ENCODE measurements at regions not wholly inside any gene's neighbourhood (a gene's known extent, or its start where the extent isn't known, plus 50 kb on each side); places are given as distances from the start of the nearest gene placed in this dataset.

- no peak overlapping the region for H3K4me3 ChIP-seq (ENCODE audit: low read depth, low read length)
- H3K4me1 ChIP-seq (ENCODE audit: control insufficient read depth, insufficient read depth, low read length, poor library complexity, severe bottlenecking), result no peaks in the 10 kb centered on the region
- H3K27ac Mint-ChIP-seq, result no peak overlapping the region
- no peaks in the 10 kb centered on the region for H3K36me3 Mint-ChIP-seq
- H3K4me3 Mint-ChIP-seq, result no peak overlapping the region
- H3K27me3 Mint-ChIP-seq, result peaks cover 5% of the 10 kb centered on the region
- peaks cover 0 to 1% (median 0%) of the 10 kb centered on the region in 7 donors for H3K9me3 Mint-ChIP-seq
- ATAC-seq (ENCODE audit: low read depth in 2 of 2), result no peak
- no peaks in the 10 kb centered on the region for H3K36me3 ChIP-seq (ENCODE audit: control insufficient read depth, insufficient read depth, low read length)
- no peak overlapping the region for H3K27ac ChIP-seq (ENCODE audit: insufficient read depth, low read length, poor library complexity, severe bottlenecking)
- no peak for DNase-seq
- no peaks in the 10 kb centered on the region for H3K4me1 Mint-ChIP-seq
- no peaks in the 10 kb centered on the region for H3K9me3 ChIP-seq (ENCODE audit: control insufficient read depth in 2 of 2, low read length in 2 of 2)
- H3K27me3 ChIP-seq (ENCODE audit: control insufficient read depth, insufficient read depth, low read length), result peaks cover 4% of the 10 kb centered on the region
Measured at GRCh38 chr5:36435516-36435915, 133.8 kb upstream of the RANBP3L start.

- no peaks in the 10 kb centered on the region for H3K9me3 ChIP-seq (ENCODE audit: control insufficient read depth in 2 of 2, low read length in 2 of 2)
- H3K36me3 Mint-ChIP-seq, result no peaks in the 10 kb centered on the region
Measured at GRCh38 chr5:36436306-36436705, 134.6 kb upstream of the RANBP3L start.

GRCh38 chr5:36438765-36439561, 137.3 kb upstream of the RANBP3L start:
- peaks cover 2% of the 10 kb centered on the region for H3K27me3 ChIP-seq (ENCODE audit: control insufficient read depth, insufficient read depth, low read length)
- no peaks in the 10 kb centered on the region for H3K36me3 ChIP-seq (ENCODE audit: control insufficient read depth, insufficient read depth, low read length)
- H3K27ac ChIP-seq (ENCODE audit: insufficient read depth, low read length, poor library complexity, severe bottlenecking), result no peak overlapping the region
- no peak for DNase-seq
- Mint-ChIP-seq H3K27me3 (peaks cover 5% of the 10 kb centered on the region), H3K4me1 (no peaks in the 10 kb centered on the region), H3K27ac (no peak overlapping the region), H3K9me3 (peaks cover 0 to 1% (median 0%) of the 10 kb centered on the region in 7 donors), H3K4me3 (no peak overlapping the region), H3K36me3 (no peaks in the 10 kb centered on the region)
- no peaks in the 10 kb centered on the region for H3K9me3 ChIP-seq (ENCODE audit: control insufficient read depth in 2 of 2, low read length in 2 of 2)
- ATAC-seq (ENCODE audit: low read depth in 2 of 2), result no peak
- no peak overlapping the region for H3K4me3 ChIP-seq (ENCODE audit: low read depth, low read length)
- no peaks in the 10 kb centered on the region for H3K4me1 ChIP-seq (ENCODE audit: control insufficient read depth, insufficient read depth, low read length, poor library complexity, severe bottlenecking)

More at GRCh38 chr5:36436306-36436705, 134.6 kb upstream of the RANBP3L start:
- H3K4me1 ChIP-seq (ENCODE audit: control insufficient read depth, insufficient read depth, low read length, poor library complexity, severe bottlenecking), result no peaks in the 10 kb centered on the region
- Mint-ChIP-seq H3K9me3 (peaks cover 0 to 1% (median 0%) of the 10 kb centered on the region in 7 donors), H3K4me1 (no peaks in the 10 kb centered on the region), H3K27ac (no peak overlapping the region), H3K4me3 (no peak overlapping the region), H3K27me3 (peaks cover 5% of the 10 kb centered on the region)
- H3K36me3 ChIP-seq (ENCODE audit: control insufficient read depth, insufficient read depth, low read length), result no peaks in the 10 kb centered on the region
- no peak overlapping the region for H3K27ac ChIP-seq (ENCODE audit: insufficient read depth, low read length, poor library complexity, severe bottlenecking)
- peaks cover 2% of the 10 kb centered on the region for H3K27me3 ChIP-seq (ENCODE audit: control insufficient read depth, insufficient read depth, low read length)
- ATAC-seq (ENCODE audit: low read depth in 2 of 2), result no peak
- no peak overlapping the region for H3K4me3 ChIP-seq (ENCODE audit: low read depth, low read length)
- no peak for DNase-seq

GRCh38 chr5:36440300-36440699, 138.6 kb upstream of the RANBP3L start:
- H3K4me3 ChIP-seq (ENCODE audit: low read depth, low read length), result no peak overlapping the region
- Mint-ChIP-seq H3K9me3 (peaks cover 0 to 1% (median 0%) of the 10 kb centered on the region in 7 donors), H3K4me3 (no peak overlapping the region), H3K36me3 (no peaks in the 10 kb centered on the region), H3K27ac (no peak overlapping the region), H3K4me1 (no peaks in the 10 kb centered on the region), H3K27me3 (peaks cover 5% of the 10 kb centered on the region)
- H3K27ac ChIP-seq (ENCODE audit: insufficient read depth, low read length, poor library complexity, severe bottlenecking), result no peak overlapping the region
- no peaks in the 10 kb centered on the region for H3K36me3 ChIP-seq (ENCODE audit: control insufficient read depth, insufficient read depth, low read length)
- no peaks in the 10 kb centered on the region for H3K9me3 ChIP-seq (ENCODE audit: control insufficient read depth in 2 of 2, low read length in 2 of 2)
- H3K27me3 ChIP-seq (ENCODE audit: control insufficient read depth, insufficient read depth, low read length), result peaks cover 2% of the 10 kb centered on the region
- no peak for DNase-seq
- H3K4me1 ChIP-seq (ENCODE audit: control insufficient read depth, insufficient read depth, low read length, poor library complexity, severe bottlenecking), result no peaks in the 10 kb centered on the region
- ATAC-seq (ENCODE audit: low read depth in 2 of 2), result no peak

- Mint-ChIP-seq H3K27ac (no peak overlapping the region), H3K36me3 (no peaks in the 10 kb centered on the region), H3K9me3 (peaks cover 0 to 1% (median 0%) of the 10 kb centered on the region in 7 donors), H3K4me3 (no peak overlapping the region), H3K4me1 (no peaks in the 10 kb centered on the region), H3K27me3 (peaks cover 4% of the 10 kb centered on the region)
- ATAC-seq (ENCODE audit: low read depth in 2 of 2) (no peak), DNase-seq (no peak)
- no peak overlapping the region for H3K4me3 ChIP-seq (ENCODE audit: low read depth, low read length)
- no peaks in the 10 kb centered on the region for H3K4me1 ChIP-seq (ENCODE audit: control insufficient read depth, insufficient read depth, low read length, poor library complexity, severe bottlenecking)
- no peak overlapping the region for H3K27ac ChIP-seq (ENCODE audit: insufficient read depth, low read length, poor library complexity, severe bottlenecking)
- no peaks in the 10 kb centered on the region for H3K36me3 ChIP-seq (ENCODE audit: control insufficient read depth, insufficient read depth, low read length)
- H3K27me3 ChIP-seq (ENCODE audit: control insufficient read depth, insufficient read depth, low read length), result no peaks in the 10 kb centered on the region
- no peaks in the 10 kb centered on the region for H3K9me3 ChIP-seq (ENCODE audit: control insufficient read depth in 2 of 2, low read length in 2 of 2)
Measured at GRCh38 chr5:36441280-36441679, 139.6 kb upstream of the RANBP3L start.

- no peaks in the 10 kb centered on the region for H3K27me3 ChIP-seq (ENCODE audit: control insufficient read depth, insufficient read depth, low read length)
- H3K4me1 Mint-ChIP-seq, result no peaks in the 10 kb centered on the region
- H3K27me3 Mint-ChIP-seq, result no peaks in the 10 kb centered on the region
- DNase-seq, result peak in 1 of 3 donors; percentile 25
- H3K27ac ChIP-seq (ENCODE audit: insufficient read depth, low read length, poor library complexity, severe bottlenecking), result no peak overlapping the region
- H3K4me1 ChIP-seq (ENCODE audit: control insufficient read depth, insufficient read depth, low read length, poor library complexity, severe bottlenecking), result no peaks in the 10 kb centered on the region
- no peak for ATAC-seq (ENCODE audit: low read depth in 2 of 2)
- no peaks in the 10 kb centered on the region for H3K9me3 Mint-ChIP-seq
- H3K4me3 ChIP-seq (ENCODE audit: low read depth, low read length), result no peak overlapping the region
- H3K36me3 ChIP-seq (ENCODE audit: control insufficient read depth, insufficient read depth, low read length), result no peaks in the 10 kb centered on the region
- no peaks in the 10 kb centered on the region for H3K36me3 Mint-ChIP-seq
- no peak overlapping the region for H3K27ac Mint-ChIP-seq
- no peaks in the 10 kb centered on the region for H3K9me3 ChIP-seq (ENCODE audit: control insufficient read depth in 2 of 2, low read length in 2 of 2)
- H3K4me3 Mint-ChIP-seq, result no peak overlapping the region
Measured at GRCh38 chr5:36442352-36442751, 140.7 kb upstream of the RANBP3L start.

GRCh38 chr5:36442796-36443195, 141.1 kb upstream of the RANBP3L start:
- H3K9me3 ChIP-seq (ENCODE audit: control insufficient read depth in 2 of 2, low read length in 2 of 2), result no peaks in the 10 kb centered on the region
- H3K27me3 ChIP-seq (ENCODE audit: control insufficient read depth, insufficient read depth, low read length), result no peaks in the 10 kb centered on the region
- Mint-ChIP-seq H3K4me1 (no peaks in the 10 kb centered on the region), H3K9me3 (peaks cover 0 to under 1% (median 0%) of the 10 kb centered on the region in 7 donors), H3K4me3 (no peak overlapping the region), H3K36me3 (no peaks in the 10 kb centered on the region), H3K27me3 (no peaks in the 10 kb centered on the region), H3K27ac (no peak overlapping the region)
- no peak for DNase-seq
- ATAC-seq (ENCODE audit: low read depth in 2 of 2), result no peak
- no peaks in the 10 kb centered on the region for H3K4me1 ChIP-seq (ENCODE audit: control insufficient read depth, insufficient read depth, low read length, poor library complexity, severe bottlenecking)
- H3K27ac ChIP-seq (ENCODE audit: insufficient read depth, low read length, poor library complexity, severe bottlenecking), result no peak overlapping the region
- H3K36me3 ChIP-seq (ENCODE audit: control insufficient read depth, insufficient read depth, low read length), result no peaks in the 10 kb centered on the region
- H3K4me3 ChIP-seq (ENCODE audit: low read depth, low read length), result no peak overlapping the region

GRCh38 chr5:36443941-36444340, 142.2 kb upstream of the RANBP3L start:
- H3K27ac Mint-ChIP-seq, result no peak overlapping the region
- no peaks in the 10 kb centered on the region for H3K36me3 ChIP-seq (ENCODE audit: control insufficient read depth, insufficient read depth, low read length)

More at GRCh38 chr5:36443941-36444340, 142.2 kb upstream of the RANBP3L start:
- peaks cover 0 to 1% (median 0%) of the 10 kb centered on the region in 7 donors for H3K9me3 Mint-ChIP-seq
- H3K36me3 Mint-ChIP-seq, result no peaks in the 10 kb centered on the region
- Histone ChIP-seq H3K27me3 (ENCODE audit: control insufficient read depth, insufficient read depth, low read length) (no peaks in the 10 kb centered on the region), H3K9me3 (ENCODE audit: control insufficient read depth in 2 of 2, low read length in 2 of 2) (no peaks in the 10 kb centered on the region), H3K27ac (ENCODE audit: insufficient read depth, low read length, poor library complexity, severe bottlenecking) (no peak overlapping the region), H3K4me1 (ENCODE audit: control insufficient read depth, insufficient read depth, low read length, poor library complexity, severe bottlenecking) (no peaks in the 10 kb centered on the region), H3K4me3 (ENCODE audit: low read depth, low read length) (no peak overlapping the region)
- no peak for DNase-seq
- no peak overlapping the region for H3K4me3 Mint-ChIP-seq
- ATAC-seq (ENCODE audit: low read depth in 2 of 2), result no peak
- H3K27me3 Mint-ChIP-seq, result no peaks in the 10 kb centered on the region
- H3K4me1 Mint-ChIP-seq, result no peaks in the 10 kb centered on the region

Measured in CD4-positive, CD25-positive, alpha-beta regulatory T cell (primary cell).